Epithelial cell of proximal tubule (primary cell): ENCODE measurements at regions not wholly inside any gene's neighbourhood (a gene's known extent, or its start where the extent isn't known, plus 50 kb on each side); places are given as distances from the start of the nearest gene placed in this dataset.
"Not testable (repeated sequence)": the region's sequence is repeated elsewhere in the genome, so short reads cannot be mapped to it uniquely, and the experiment has no call there.

Experiments used
- DNase-seq: peaks from one replicate; pipeline ENCODE4 v3.0.0-alpha.2; 2011; ENCODE audit warnings: low read depth
- H3K4me3 ChIP-seq: 2 replicates; pipeline ENCODE4 v1.5.1; 2011; ENCODE audit warnings: low read depth, mild to moderate bottlenecking, low read length
- TF ChIP-seq, protein P1 (sequence below): conservative IDR thresholded peaks from 2 replicates; pipeline ENCODE4 v1.5.1; 2012; ENCODE audit warnings: low read depth, mild to moderate bottlenecking, low read length

DNA sequence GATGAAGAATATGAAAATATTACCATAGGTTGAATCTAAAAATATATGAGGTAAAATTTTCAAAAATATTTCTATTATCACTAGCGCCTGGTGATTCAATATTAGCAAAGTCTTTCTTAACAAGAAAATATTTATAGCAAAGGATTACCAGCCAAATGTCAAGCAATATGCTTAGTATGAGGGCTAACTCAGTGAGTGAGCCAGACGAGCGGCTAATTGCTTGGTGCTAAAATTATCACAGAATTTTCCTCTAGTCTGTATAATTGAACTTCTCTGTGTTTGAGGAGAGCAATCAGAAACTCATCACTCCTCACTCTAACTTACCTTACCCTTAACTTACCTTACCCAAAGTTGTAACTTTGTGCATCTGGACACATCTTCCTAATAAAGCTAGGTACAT lies 304.9 kb upstream of the PRR16 start:
- no peak for DNase-seq
- TF ChIP-seq, protein P1, sequence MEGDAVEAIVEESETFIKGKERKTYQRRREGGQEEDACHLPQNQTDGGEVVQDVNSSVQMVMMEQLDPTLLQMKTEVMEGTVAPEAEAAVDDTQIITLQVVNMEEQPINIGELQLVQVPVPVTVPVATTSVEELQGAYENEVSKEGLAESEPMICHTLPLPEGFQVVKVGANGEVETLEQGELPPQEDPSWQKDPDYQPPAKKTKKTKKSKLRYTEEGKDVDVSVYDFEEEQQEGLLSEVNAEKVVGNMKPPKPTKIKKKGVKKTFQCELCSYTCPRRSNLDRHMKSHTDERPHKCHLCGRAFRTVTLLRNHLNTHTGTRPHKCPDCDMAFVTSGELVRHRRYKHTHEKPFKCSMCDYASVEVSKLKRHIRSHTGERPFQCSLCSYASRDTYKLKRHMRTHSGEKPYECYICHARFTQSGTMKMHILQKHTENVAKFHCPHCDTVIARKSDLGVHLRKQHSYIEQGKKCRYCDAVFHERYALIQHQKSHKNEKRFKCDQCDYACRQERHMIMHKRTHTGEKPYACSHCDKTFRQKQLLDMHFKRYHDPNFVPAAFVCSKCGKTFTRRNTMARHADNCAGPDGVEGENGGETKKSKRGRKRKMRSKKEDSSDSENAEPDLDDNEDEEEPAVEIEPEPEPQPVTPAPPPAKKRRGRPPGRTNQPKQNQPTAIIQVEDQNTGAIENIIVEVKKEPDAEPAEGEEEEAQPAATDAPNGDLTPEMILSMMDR, result no peak
- H3K4me3 ChIP-seq, result no peak overlapping the region

DNA sequence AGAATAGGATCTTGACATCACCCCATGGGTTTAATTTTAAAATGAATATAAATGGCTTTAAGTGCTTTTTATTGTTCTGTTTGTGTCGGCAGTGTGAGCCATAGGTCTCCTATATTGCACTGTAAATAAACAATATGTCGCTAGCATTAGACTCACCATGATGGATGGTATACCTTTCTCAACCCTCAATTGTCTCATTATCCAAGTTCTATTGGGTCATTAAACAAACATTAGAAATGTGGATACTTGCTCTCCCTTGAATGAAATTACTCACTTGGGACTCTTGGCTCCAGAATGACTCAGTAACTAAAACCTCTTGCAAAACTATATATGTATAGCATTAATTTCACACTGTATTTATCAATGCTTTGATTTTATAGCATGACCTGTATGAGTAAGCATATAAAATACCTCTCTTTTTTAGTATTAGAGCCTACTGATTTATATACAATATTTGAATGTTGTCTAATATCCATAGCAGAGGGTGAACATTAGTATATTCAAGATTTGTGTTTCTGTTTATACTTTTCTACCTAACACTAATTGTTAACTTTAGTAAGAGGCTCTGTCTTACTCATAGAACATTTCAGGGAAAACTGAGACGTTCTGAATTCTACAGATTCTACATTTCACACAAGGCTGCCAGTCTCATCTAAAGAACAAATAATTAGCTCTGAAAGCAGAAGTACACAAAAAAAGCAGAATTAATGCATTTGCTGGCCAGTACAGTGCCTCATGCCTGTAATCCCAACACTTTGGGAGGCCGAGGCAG lies 303.8 kb upstream of the PRR16 start:
- TF ChIP-seq, protein P1, result no peak
- no peak for DNase-seq
- H3K4me3 ChIP-seq, result no peak overlapping the region

DNA sequence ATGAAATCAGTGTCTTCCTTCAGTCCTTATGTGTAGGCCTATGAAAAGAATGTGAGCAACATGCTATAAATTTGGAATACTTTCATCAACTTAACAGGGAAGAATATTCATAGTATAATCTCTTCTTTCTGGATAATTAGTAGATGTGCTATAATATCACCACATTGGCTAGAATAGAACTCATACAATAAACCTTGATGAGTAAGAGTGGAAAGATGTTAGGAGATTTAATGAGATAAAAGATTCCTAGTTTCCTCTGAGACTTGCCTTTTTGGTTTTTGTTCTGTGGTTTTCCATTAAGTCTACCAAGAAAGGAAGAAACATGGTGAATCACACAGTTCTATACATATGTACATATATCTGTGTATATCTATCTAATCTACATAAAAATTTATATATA lies 301.8 kb upstream of the PRR16 start:
- no peak for DNase-seq
- TF ChIP-seq, protein P1, result no peak
- H3K4me3 ChIP-seq, result no peak overlapping the region

DNA sequence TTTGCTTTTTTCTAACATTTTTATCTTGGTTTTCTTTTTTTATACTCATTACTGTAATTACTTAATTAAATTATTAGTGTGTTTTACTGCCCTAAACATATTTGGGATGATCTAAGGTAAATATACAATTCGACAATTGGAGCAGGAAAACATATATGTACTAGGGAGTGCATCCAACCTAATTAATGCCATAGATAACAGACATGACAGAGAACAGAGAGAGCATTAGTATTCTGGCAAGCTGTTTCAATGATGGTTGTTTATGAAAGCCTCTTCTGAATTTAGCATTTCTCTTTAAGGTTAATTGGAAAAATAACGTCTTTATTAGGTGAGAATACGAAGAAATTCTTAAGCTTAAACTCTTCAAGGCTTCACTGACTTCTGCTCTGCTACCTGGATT lies 300.1 kb upstream of the PRR16 start:
- TF ChIP-seq, protein P1, result no peak
- no peak for DNase-seq
- H3K4me3 ChIP-seq, result no peak overlapping the region

DNA sequence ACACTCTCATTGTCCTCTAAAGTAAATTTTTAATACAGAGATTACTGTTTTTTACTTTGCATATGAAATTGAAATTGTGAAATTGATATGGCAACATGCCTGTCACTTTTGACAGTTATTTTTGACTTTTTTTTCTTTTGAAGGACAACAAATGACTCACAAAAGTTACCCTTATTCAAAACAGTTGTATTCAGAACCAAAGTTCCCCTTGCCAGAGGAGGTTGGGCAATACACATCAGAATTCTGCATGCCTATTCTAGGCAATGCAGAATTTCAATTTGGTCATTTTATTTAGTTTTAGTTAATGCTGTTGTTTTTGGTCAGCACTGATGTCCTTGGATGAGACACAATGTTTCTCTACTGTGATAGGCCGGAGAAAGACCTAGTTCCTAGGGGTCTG lies 299.1 kb upstream of the PRR16 start:
- no peak overlapping the region for H3K4me3 ChIP-seq
- TF ChIP-seq, protein P1, result no peak
- no peak for DNase-seq

DNA sequence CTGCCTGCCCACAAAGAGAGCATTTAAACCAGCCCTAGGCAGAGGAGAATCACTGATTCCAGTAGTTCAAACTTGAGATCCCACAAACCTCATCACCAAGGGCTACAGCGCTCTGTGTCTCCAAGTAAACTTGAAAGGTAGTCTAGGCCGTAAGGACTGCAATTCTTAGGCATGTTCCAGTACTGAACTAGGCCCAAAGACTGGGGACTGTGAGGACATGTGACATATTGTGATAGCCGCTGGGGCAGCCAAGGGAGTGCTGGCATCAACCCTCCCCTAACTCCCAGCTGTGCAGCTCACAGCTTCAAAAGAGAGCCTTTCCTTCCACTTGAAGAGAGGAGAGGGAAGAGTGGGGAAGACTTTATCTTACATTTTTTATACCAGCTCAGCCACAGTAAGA lies 291.0 kb upstream of the PRR16 start:
- no peak overlapping the region for H3K4me3 ChIP-seq
- DNase-seq, result no peak
- TF ChIP-seq, protein P1, result no peak

DNA sequence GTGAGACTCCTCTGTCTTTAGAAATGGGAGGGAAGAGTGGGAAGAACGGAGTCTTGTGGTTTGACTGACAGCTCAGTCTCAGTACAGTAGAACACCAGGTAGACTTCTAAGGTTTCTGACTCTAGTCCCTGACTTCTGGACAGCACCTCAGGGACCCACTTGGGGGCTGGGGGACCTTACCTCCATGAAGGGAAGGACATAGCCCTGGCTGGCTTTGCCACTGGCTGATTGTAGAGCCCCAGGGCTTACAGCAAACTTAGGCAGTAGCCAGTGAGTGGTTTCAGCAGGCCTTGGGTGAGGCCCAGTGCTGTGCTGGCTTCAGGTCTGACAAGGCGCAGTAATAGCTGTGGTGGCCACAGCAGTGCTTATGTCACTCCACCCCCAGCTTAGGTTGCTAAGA lies 290.0 kb upstream of the PRR16 start:
- TF ChIP-seq, protein P1, result no peak
- no peak overlapping the region for H3K4me3 ChIP-seq
- no peak for DNase-seq

DNA sequence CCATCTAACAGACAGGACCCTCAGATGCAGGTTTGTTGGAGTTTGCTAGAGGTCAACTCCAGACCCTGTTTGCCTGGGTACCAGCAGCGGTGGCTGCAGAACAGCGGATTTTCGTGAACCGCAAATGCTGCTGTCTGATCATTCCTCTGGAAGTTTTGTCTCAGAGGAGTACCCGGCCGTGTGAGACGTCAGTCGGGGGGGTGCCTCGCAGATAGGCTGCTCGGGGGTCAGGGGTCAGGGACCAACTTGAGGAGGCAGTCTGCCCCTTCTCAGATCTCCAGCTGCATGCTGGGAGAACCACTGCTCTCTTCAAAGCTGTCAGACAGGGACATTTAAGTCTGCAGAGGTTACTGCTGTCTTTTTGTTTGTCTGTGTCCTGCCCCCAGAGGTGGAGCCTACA lies 282.9 kb upstream of the PRR16 start:
- not testable (repeated sequence) for DNase-seq

DNA sequence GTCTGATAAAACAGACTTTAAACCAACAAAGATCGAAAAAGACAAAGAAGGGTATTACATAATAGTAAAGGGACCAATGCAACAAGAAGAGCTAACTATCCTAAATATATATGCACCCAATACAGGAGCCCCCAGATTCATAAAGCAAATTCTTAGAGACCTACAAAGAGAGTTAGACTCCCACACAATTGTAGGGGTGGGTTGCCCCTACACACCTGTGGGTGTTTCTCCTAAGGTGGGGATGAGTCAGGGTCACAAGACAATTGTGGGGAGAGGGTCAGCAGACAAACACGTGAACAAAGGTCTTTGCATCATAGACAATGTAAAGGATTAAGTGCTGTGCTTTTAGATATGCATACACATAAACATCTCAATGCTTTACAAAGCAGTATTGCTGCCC lies 269.4 kb upstream of the PRR16 start:
- not testable (repeated sequence) for H3K4me3 ChIP-seq, DNase-seq

More for the DNA sequence above, 282.9 kb upstream of the PRR16 start:
- H3K4me3 ChIP-seq, result not testable (repeated sequence)
